Thyroid gland (tissue), 4 donors: ENCODE measurements at regions not wholly inside any gene's neighbourhood (a gene's known extent, or its start where the extent isn't known, plus 50 kb on each side); places are given as distances from the start of the nearest gene placed in this dataset.
"Not testable (repeated sequence)": the region's sequence is repeated elsewhere in the genome, so short reads cannot be mapped to it uniquely, and the experiment has no call there.

Experiments
- DNase-seq, 2 donors: peaks; one replicate each; pipeline ENCODE4 v3.0.0-alpha.2; 2019
- H3K27ac ChIP-seq, 3 donors: fragments of 200-600 bp; sonication (generic); 1 replicate in 2 of 3; 2 replicates in 1 of 3; pipeline ENCODE4 v1.5.1; 2016 to 2019; ENCODE audit warnings: mild to moderate bottlenecking in 1 of 3, moderate library complexity in 1 of 3
- H3K27me3 ChIP-seq: fragments of 200-600 bp; sonication (generic); one replicate; pipeline ENCODE4 v1.5.1; 2019
- H3K36me3 ChIP-seq, 2 donors: fragments of 200-600 bp; sonication (generic); one replicate each; pipeline ENCODE4 v1.5.1; 2016 to 2019
- H3K4me1 ChIP-seq, 2 donors: fragments of 200-600 bp; sonication (generic); one replicate each; pipeline ENCODE4 v1.5.1; 2017 to 2019
- H3K4me3 ChIP-seq, 3 donors: fragments of 200-600 bp; sonication (generic); replicated peaks in 1 of 3; 1 replicate in 2 of 3; 2 replicates in 1 of 3; pipeline ENCODE4 v1.5.1; 2016; ENCODE audit warnings: mild to moderate bottlenecking in 1 of 3
- H3K9me3 ChIP-seq: fragments of 200-600 bp; sonication (generic); one replicate; pipeline ENCODE4 v1.5.1; 2017
- CTCF ChIP-seq, 6 experiments: fragments of 200-600 bp in 3 of 6; fragments of 450-650 bp in 3 of 6; sonication (generic) in 3 of 6; IDR thresholded peaks; one replicate each; pipeline ENCODE4 v1.5.1; 2016 to 2019; ENCODE audit warnings: antibody characterized with exemption in 6 of 6, mild to moderate bottlenecking in 2 of 6, inconsistent platforms in 1 of 6, moderate library complexity in 1 of 6
- POLR2A ChIP-seq, 2 donors: fragments of 450-650 bp; IDR thresholded peaks; one replicate each; pipeline ENCODE4 v1.6.1; 2017; ENCODE audit warnings: antibody characterized with exemption in 2 of 2, mild to moderate bottlenecking in 2 of 2, moderate library complexity in 1 of 2
- WGBS, 2 donors: methylation state at CpG; one replicate each; pipeline ENCODE4 v1.1.5; 2017; 5-methylcytosine and 5-hydroxymethylcytosine counted together
- intact Hi-C: fragments of 100-400 bp; cut with DNase I; formaldehyde crosslinking; loops from one replicate; pipeline ENCODE4 v1.15.1; 2023

- intact Hi-C loops, result no loop called here
Measured at GRCh38 chr1:82777240-82777639, 976.5 kb downstream of the ADGRL2 start.

GRCh38 chr1:82776730-82777129 is 976.0 kb downstream of the ADGRL2 start:
- H3K27ac ChIP-seq, intact Hi-C loops, H3K36me3 ChIP-seq, H3K27me3 ChIP-seq, H3K4me1 ChIP-seq, H3K9me3 ChIP-seq, H3K4me3 ChIP-seq, DNase-seq: not testable (repeated sequence)
- WGBS, 2 donors, result 98 to 99% methylated on average over 23 of the region's 30 CpGs

More at GRCh38 chr1:82777240-82777639, 976.5 kb downstream of the ADGRL2 start:
- TF ChIP-seq POLR2A (IDR thresholded peaks at IDR 0.05) (no peak), CTCF (IDR thresholded peaks at IDR 0.05) (no peak)
- 94% methylated on average over 11 to 12 of the region's 12 CpGs for WGBS, 2 donors
- H3K4me1 ChIP-seq, result no peaks in the 10 kb centered on the region
- H3K27me3 ChIP-seq, result no peaks in the 10 kb centered on the region
- no peak overlapping the region for H3K4me3 ChIP-seq
- no peaks in the 10 kb centered on the region for H3K36me3 ChIP-seq
- H3K27ac ChIP-seq, result no peak overlapping the region
- no peaks in the 10 kb centered on the region for H3K9me3 ChIP-seq
- DNase-seq, result no peak

- intact Hi-C loops, result no loop called here
- Histone ChIP-seq H3K27me3 (no peaks in the 10 kb centered on the region), H3K27ac (no peak overlapping the region), H3K9me3 (no peaks in the 10 kb centered on the region), H3K4me1 (no peaks in the 10 kb centered on the region), H3K4me3 (no peak overlapping the region), H3K36me3 (no peaks in the 10 kb centered on the region)
- peak; percentile 31 to 61 for DNase-seq
- 82 to 87% methylated on average over 12 of the region's 12 CpGs for WGBS, 2 donors
- TF ChIP-seq POLR2A (IDR thresholded peaks at IDR 0.05), result no peak
- TF ChIP-seq CTCF (IDR thresholded peaks at IDR 0.05), result peak in 3 of 6 experiments; percentile 39 to 53 (median 41)
Measured at GRCh38 chr1:82775406-82776000, 974.8 kb downstream of the ADGRL2 start.

- TF ChIP-seq POLR2A (IDR thresholded peaks at IDR 0.05) (no peak), CTCF (IDR thresholded peaks at IDR 0.05) (no peak)
- intact Hi-C loops, result no loop called here
- Histone ChIP-seq H3K4me1 (no peaks in the 10 kb centered on the region), H3K27ac (no peak overlapping the region), H3K36me3 (no peaks in the 10 kb centered on the region), H3K4me3 (no peak overlapping the region), H3K27me3 (no peaks in the 10 kb centered on the region), H3K9me3 (no peaks in the 10 kb centered on the region)
- no peak for DNase-seq
Measured at GRCh38 chr1:82762829-82763532, 962.2 kb downstream of the ADGRL2 start.

- Histone ChIP-seq H3K27me3 (no peaks in the 10 kb centered on the region), H3K36me3 (no peaks in the 10 kb centered on the region), H3K4me3 (no peak overlapping the region), H3K9me3 (no peaks in the 10 kb centered on the region), H3K4me1 (no peaks in the 10 kb centered on the region), H3K27ac (no peak overlapping the region)
- TF ChIP-seq POLR2A (IDR thresholded peaks at IDR 0.05) (no peak), CTCF (IDR thresholded peaks at IDR 0.05) (no peak)
- intact Hi-C loops, result no loop called here
- DNase-seq, result no peak
- 85 to 88% methylated on average over 3 of the region's 3 CpGs for WGBS, 2 donors
Measured at GRCh38 chr1:82759035-82759434, 958.3 kb downstream of the ADGRL2 start.
